B cell (primary cell): ENCODE measurements at regions not wholly inside any gene's neighbourhood (a gene's known extent, or its start where the extent isn't known, plus 50 kb on each side); places are given as distances from the start of the nearest gene placed in this dataset.

Experiments used
- CTCF ChIP-seq: fragments of 200-600 bp; IDR thresholded peaks from one replicate; pipeline ENCODE4 v1.8.0; 2022; ENCODE audit warnings: antibody characterized with exemption, mild to moderate bottlenecking
- EZH2 ChIP-seq: IDR thresholded peaks from 2 replicates; pipeline ENCODE4 v1.6.1; 2012; ENCODE audit warnings: borderline replicate concordance, low read depth, mild to moderate bottlenecking, moderate library complexity, low read length; ENCODE audit not compliant: insufficient read depth, poor library complexity, severe bottlenecking

DNA sequence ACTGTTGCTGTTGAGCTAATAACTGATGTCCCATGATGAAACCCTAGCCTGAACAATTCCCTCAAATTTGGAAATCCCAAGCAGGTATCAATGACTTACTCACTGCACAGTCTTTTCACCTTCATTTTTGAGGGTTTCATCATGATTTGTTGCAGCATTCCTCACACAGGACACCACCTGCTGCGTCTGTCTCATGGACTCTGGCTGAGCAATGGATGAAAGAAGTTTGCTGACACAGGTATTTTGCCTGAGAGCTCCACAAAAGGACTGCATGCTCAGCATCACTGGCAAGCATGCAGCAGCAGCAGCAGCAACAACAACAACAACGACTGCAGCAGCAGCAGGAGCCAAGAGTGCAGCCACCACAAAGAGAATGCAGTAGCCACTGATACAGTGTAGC, 955.4 kb upstream of the AMELY start:
- TF ChIP-seq CTCF (no peak), EZH2 (no peak)
